ENCODE measurements at regions not wholly inside any gene's neighbourhood (a gene's known extent, or its start where the extent isn't known, plus 50 kb on each side); places are given as distances from the start of the nearest gene placed in this dataset.
A peak's percentile ranks its signal among the peaks of the same experiment; 100 is the strongest.

- 0 out of 2 replicates have a peak, but pooled peaks have one; percentile 10 for TF ChIP-seq CSDC2 (CRISPR knock-in tag; IDR thresholded peaks at IDR 0.05)
- peak; percentile 39 for TF ChIP-seq ISL1 (CRISPR knock-in tag; IDR thresholded peaks at IDR 0.05)
- TF ChIP-seq GLIS3 (CRISPR knock-in tag; IDR thresholded peaks at IDR 0.05): no peak
- TF ChIP-seq TOX (CRISPR knock-in tag; IDR thresholded peaks at IDR 0.05; ENCODE audit: borderline replicate concordance): no peak
- TF ChIP-seq ARNTL (CRISPR knock-in tag; IDR thresholded peaks at IDR 0.05; ENCODE audit: borderline replicate concordance, low read depth): no peak
- TF ChIP-seq, protein P1, sequence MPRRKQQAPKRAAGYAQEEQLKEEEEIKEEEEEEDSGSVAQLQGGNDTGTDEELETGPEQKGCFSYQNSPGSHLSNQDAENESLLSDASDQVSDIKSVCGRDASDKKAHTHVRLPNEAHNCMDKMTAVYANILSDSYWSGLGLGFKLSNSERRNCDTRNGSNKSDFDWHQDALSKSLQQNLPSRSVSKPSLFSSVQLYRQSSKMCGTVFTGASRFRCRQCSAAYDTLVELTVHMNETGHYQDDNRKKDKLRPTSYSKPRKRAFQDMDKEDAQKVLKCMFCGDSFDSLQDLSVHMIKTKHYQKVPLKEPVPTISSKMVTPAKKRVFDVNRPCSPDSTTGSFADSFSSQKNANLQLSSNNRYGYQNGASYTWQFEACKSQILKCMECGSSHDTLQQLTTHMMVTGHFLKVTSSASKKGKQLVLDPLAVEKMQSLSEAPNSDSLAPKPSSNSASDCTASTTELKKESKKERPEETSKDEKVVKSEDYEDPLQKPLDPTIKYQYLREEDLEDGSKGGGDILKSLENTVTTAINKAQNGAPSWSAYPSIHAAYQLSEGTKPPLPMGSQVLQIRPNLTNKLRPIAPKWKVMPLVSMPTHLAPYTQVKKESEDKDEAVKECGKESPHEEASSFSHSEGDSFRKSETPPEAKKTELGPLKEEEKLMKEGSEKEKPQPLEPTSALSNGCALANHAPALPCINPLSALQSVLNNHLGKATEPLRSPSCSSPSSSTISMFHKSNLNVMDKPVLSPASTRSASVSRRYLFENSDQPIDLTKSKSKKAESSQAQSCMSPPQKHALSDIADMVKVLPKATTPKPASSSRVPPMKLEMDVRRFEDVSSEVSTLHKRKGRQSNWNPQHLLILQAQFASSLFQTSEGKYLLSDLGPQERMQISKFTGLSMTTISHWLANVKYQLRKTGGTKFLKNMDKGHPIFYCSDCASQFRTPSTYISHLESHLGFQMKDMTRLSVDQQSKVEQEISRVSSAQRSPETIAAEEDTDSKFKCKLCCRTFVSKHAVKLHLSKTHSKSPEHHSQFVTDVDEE (CRISPR knock-in tag; IDR thresholded peaks at IDR 0.05): no peak
- no peak for TF ChIP-seq ZFP30 (CRISPR knock-in tag; IDR thresholded peaks at IDR 0.05)
- TF ChIP-seq SNAI2 (CRISPR knock-in tag; IDR thresholded peaks at IDR 0.05): no peak
- peak; percentile 39; the same call in 1 of the 2 replicates for TF ChIP-seq TCF4 (CRISPR knock-in tag; IDR thresholded peaks at IDR 0.05; ENCODE audit: borderline replicate concordance)
- TF ChIP-seq ZNF8 (CRISPR knock-in tag; IDR thresholded peaks at IDR 0.05): no peak
- no peak for TF ChIP-seq POU6F1 (CRISPR knock-in tag; IDR thresholded peaks at IDR 0.05; ENCODE audit: borderline replicate concordance, low read depth)
- TF ChIP-seq, protein P2, sequence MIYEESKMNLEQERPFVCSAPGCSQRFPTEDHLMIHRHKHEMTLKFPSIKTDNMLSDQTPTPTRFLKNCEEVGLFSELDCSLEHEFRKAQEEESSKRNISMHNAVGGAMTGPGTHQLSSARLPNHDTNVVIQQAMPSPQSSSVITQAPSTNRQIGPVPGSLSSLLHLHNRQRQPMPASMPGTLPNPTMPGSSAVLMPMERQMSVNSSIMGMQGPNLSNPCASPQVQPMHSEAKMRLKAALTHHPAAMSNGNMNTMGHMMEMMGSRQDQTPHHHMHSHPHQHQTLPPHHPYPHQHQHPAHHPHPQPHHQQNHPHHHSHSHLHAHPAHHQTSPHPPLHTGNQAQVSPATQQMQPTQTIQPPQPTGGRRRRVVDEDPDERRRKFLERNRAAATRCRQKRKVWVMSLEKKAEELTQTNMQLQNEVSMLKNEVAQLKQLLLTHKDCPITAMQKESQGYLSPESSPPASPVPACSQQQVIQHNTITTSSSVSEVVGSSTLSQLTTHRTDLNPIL (CRISPR knock-in tag; IDR thresholded peaks at IDR 0.05; ENCODE audit: low read depth): no peak
- TF ChIP-seq, protein P3, sequence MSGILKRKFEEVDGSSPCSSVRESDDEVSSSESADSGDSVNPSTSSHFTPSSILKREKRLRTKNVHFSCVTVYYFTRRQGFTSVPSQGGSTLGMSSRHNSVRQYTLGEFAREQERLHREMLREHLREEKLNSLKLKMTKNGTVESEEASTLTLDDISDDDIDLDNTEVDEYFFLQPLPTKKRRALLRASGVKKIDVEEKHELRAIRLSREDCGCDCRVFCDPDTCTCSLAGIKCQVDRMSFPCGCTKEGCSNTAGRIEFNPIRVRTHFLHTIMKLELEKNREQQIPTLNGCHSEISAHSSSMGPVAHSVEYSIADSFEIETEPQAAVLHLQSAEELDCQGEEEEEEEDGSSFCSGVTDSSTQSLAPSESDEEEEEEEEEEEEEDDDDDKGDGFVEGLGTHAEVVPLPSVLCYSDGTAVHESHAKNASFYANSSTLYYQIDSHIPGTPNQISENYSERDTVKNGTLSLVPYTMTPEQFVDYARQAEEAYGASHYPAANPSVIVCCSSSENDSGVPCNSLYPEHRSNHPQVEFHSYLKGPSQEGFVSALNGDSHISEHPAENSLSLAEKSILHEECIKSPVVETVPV (CRISPR knock-in tag; IDR thresholded peaks at IDR 0.05): no peak
Measured at GRCh38 chr5:124677374-124678351, 68.8 kb downstream of the ZNF608 start.

DNA sequence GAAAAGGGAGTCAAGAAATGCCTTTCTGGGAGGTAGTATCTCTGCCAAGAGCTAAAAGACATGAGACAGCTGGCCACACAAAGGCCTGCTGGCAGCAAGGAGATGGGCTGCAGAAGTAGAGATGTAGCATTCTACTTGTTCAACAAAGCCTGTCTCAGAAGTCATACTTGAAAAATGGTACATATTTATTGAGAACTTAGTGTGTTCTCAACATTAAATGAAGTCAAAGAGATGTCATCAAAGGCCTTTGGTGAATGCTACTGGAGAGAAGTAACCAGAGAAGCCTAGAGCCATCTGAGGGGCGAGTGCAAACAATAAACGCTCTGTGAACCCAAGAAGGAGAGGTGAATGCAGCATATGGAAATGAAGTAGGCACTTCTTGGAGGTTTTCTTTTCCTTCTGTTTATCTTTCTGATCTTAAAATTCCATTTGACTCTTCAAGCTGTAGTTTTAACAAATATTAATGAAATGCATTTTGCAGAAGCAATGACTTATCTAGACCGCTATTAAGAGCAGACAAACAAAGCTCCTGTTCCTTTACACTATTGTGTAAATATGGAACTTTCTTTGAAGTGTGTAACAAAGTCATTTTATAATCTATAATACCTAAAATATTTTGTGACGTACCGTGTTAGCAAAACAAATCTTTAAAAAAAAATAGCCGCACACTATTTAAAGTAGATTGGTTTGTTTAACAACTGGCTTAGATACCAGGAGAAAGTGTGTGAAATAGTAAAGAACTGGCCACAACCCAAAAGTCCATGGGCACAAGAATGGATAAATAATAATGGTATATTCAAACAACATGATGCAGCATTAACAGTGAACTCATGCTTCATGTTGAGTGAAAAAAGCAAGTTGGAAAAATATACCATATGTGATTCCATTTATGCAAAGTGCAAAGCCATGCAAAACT is 70.2 kb downstream of the ZNF608 start:
- TF ChIP-seq OSR1 (CRISPR knock-in tag; IDR thresholded peaks at IDR 0.05) (no peak), PPARA (CRISPR knock-in tag; IDR thresholded peaks at IDR 0.05; ENCODE audit: borderline replicate concordance) (no peak), BACH2 (CRISPR knock-in tag; IDR thresholded peaks at IDR 0.05; ENCODE audit: borderline replicate concordance) (no peak), ZNF70 (CRISPR knock-in tag; IDR thresholded peaks at IDR 0.05) (no peak)
- ATAC-seq: no peak

More at GRCh38 chr5:124677374-124678351, 68.8 kb downstream of the ZNF608 start:
- ATAC-seq: peak; percentile 86

- TF ChIP-seq PATZ1 (CRISPR knock-in tag; IDR thresholded peaks at IDR 0.05; ENCODE audit: borderline replicate concordance) (no peak), POU6F1 (CRISPR knock-in tag; IDR thresholded peaks at IDR 0.05; ENCODE audit: borderline replicate concordance, low read depth) (no peak), ZFP30 (CRISPR knock-in tag; IDR thresholded peaks at IDR 0.05) (no peak), RARB (CRISPR knock-in tag; IDR thresholded peaks at IDR 0.05) (no peak), GLIS3 (CRISPR knock-in tag; IDR thresholded peaks at IDR 0.05) (no peak), CSDC2 (CRISPR knock-in tag; IDR thresholded peaks at IDR 0.05) (no peak), ZNF70 (CRISPR knock-in tag; IDR thresholded peaks at IDR 0.05) (no peak)
- TF ChIP-seq, protein P2 (CRISPR knock-in tag; IDR thresholded peaks at IDR 0.05; ENCODE audit: low read depth): no peak
- ATAC-seq: no peak
Measured at GRCh38 chr5:124671193-124671592, 75.2 kb downstream of the ZNF608 start.
